ENCODE measurements at regions not wholly inside any gene's neighbourhood (a gene's known extent, or its start where the extent isn't known, plus 50 kb on each side); places are given as distances from the start of the nearest gene placed in this dataset.

DNA sequence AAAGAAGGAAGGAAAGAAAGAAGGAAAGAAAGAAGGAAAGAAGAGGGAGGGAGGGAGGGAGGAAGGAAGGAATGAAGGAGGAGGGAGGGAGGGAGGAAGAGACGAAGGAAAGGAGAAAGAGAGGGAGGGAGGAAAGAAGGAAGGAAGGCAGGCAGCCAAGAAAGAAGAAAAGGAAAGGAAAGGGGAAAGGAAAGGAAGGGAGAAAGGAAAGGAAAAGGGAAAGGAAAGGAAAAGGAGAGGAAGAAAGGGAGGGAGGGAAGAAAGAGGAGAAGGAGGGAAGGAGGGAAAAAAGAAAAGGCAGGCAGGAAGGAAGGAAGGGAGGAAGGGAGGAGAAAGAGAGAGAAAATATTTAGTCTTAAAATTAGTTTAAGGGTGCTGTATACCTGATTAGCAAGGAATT is 704.1 kb downstream of the LUZP2 start:
- intact Hi-C loops (cut with micrococcal nuclease; ENCODE audit: unreplicated experiment) = no loop called here
- H3K27ac ChIP-seq (ENCODE audit: low read depth, low read length, poor library complexity, severe bottlenecking) = no peak overlapping the region
- CTCF ChIA-PET = no interaction called here
- H3K4me1 ChIP-seq (ENCODE audit: insufficient read depth, low read length, poor library complexity, severe bottlenecking) = no peaks in the 10 kb centered on the region
- TF ChIP-seq EZH2 (IDR thresholded peaks at IDR 0.05; ENCODE audit: borderline replicate concordance, low read depth, low read length, poor library complexity, severe bottlenecking) (no peak), CTCF (conservative IDR thresholded peaks at IDR 0.05; ENCODE audit: low read depth, low read length) (no peak)
- H3K9me3 ChIP-seq (ENCODE audit: low read depth, low read length, poor library complexity, severe bottlenecking) = peaks cover 10% of the 10 kb centered on the region
- H3K36me3 ChIP-seq (ENCODE audit: insufficient read depth, low read length, poor library complexity, severe bottlenecking) = no peaks in the 10 kb centered on the region
- DNase-seq (ENCODE audit: low spot score) = no peak
- POLR2A ChIA-PET (ENCODE audit: low non-redundant PET) = no interaction called here
- no peak overlapping the region for H3K4me3 ChIP-seq (ENCODE audit: low read depth, low read length, poor library complexity, severe bottlenecking)
- no TSS peak for BruUV-seq (replicated peaks)
- H3K27me3 ChIP-seq (replicated peaks; ENCODE audit: insufficient read depth, low read depth, low read length, poor library complexity) = no peaks in the 10 kb centered on the region

DNA sequence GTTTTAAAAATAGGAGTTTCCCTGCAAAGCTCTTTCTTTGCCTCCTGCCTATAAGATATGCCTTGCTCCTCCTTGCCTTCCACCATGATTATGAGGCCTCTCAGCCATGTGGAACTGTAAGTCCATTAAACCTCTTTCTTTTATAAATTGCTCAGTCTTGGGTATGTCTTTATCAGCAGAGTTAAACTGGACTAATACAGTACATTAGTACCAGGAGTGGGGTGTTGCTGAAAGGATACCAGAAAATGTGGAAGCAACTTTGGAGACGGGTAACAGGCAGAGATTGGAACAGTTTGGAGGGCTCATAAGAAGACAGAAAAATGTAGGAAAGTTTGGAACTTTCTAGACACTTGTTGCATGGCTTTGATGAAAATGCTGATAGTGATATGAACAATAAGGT is 709.9 kb downstream of the LUZP2 start:
- TF ChIP-seq CTCF (conservative IDR thresholded peaks at IDR 0.05; ENCODE audit: low read depth, low read length) (no peak), EZH2 (IDR thresholded peaks at IDR 0.05; ENCODE audit: borderline replicate concordance, low read depth, low read length, poor library complexity, severe bottlenecking) (no peak)
- BruUV-seq (replicated peaks) = no TSS peak
- CTCF ChIA-PET = no interaction called here
- no peaks in the 10 kb centered on the region for H3K36me3 ChIP-seq (ENCODE audit: insufficient read depth, low read length, poor library complexity, severe bottlenecking)
- H3K27ac ChIP-seq (ENCODE audit: low read depth, low read length, poor library complexity, severe bottlenecking) = no peak overlapping the region
- POLR2A ChIA-PET (ENCODE audit: low non-redundant PET) = no interaction called here
- H3K9me3 ChIP-seq (ENCODE audit: low read depth, low read length, poor library complexity, severe bottlenecking) = peaks cover 4% of the 10 kb centered on the region
- no peaks in the 10 kb centered on the region for H3K4me1 ChIP-seq (ENCODE audit: insufficient read depth, low read length, poor library complexity, severe bottlenecking)
- intact Hi-C loops (cut with micrococcal nuclease; ENCODE audit: unreplicated experiment) = no loop called here
- H3K27me3 ChIP-seq (replicated peaks; ENCODE audit: insufficient read depth, low read depth, low read length, poor library complexity) = no peaks in the 10 kb centered on the region
- no peak for DNase-seq (ENCODE audit: low spot score)
- H3K4me3 ChIP-seq (ENCODE audit: low read depth, low read length, poor library complexity, severe bottlenecking) = no peak overlapping the region

DNA sequence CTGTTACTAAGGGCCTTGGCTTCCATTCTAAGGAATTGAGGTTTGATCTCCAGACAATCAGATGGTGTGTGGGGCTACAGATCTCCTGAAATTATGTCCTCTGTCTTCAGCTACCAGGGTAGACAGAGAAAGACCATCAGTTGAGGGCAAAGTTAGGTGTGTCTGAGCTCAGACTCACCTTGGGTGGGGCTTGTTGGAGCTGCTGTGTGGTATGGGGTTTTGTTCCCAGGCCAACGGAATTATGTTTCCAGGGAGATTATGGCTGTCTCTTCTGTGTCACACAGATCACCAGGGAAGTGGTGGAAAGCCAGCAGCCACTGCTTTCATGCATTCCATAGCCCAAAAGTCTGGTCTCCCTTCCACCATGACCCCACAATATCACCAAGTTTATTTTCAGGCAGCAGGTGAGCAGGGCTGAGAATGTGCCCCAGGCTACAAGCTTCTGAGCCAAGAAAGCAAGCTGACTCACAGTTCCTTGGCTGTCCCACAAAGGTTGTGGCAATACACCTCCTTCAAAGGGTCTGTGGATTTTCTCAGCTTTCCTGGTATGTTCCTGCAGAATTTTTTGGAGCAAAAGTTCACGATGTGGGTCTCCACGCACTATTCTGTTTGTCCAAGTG is 714.9 kb downstream of the LUZP2 start:
- Histone ChIP-seq H3K36me3 (ENCODE audit: insufficient read depth, low read length, poor library complexity, severe bottlenecking) (no peaks in the 10 kb centered on the region), H3K27ac (ENCODE audit: low read depth, low read length, poor library complexity, severe bottlenecking) (no peak overlapping the region), H3K9me3 (ENCODE audit: low read depth, low read length, poor library complexity, severe bottlenecking) (no peaks in the 10 kb centered on the region), H3K4me1 (ENCODE audit: insufficient read depth, low read length, poor library complexity, severe bottlenecking) (no peaks in the 10 kb centered on the region), H3K4me3 (ENCODE audit: low read depth, low read length, poor library complexity, severe bottlenecking) (no peak overlapping the region), H3K27me3 (replicated peaks; ENCODE audit: insufficient read depth, low read depth, low read length, poor library complexity) (no peaks in the 10 kb centered on the region)
- ChIA-PET CTCF (no interaction called here), POLR2A (ENCODE audit: low non-redundant PET) (no interaction called here)
- no TSS peak for BruUV-seq (replicated peaks)
- DNase-seq (ENCODE audit: low spot score) = no peak
- intact Hi-C loops (cut with micrococcal nuclease; ENCODE audit: unreplicated experiment) = no loop called here
- TF ChIP-seq CTCF (conservative IDR thresholded peaks at IDR 0.05; ENCODE audit: low read depth, low read length) (no peak), EZH2 (IDR thresholded peaks at IDR 0.05; ENCODE audit: borderline replicate concordance, low read depth, low read length, poor library complexity, severe bottlenecking) (no peak)
